IMR-90 (cell line): ENCODE measurements at regions not wholly inside any gene's neighbourhood (a gene's known extent, or its start where the extent isn't known, plus 50 kb on each side); places are given as distances from the start of the nearest gene placed in this dataset.

Experiments
- BHLHE40 ChIP-seq: fragments of 150-350 bp; IDR thresholded peaks from 2 replicates; pipeline ENCODE4 v1.6.1; 2016; ENCODE audit warnings: mild to moderate bottlenecking, low read depth, low read length
- MAFK ChIP-seq: IDR thresholded peaks from 2 replicates; pipeline ENCODE4 v1.6.1; 2012; ENCODE audit warnings: low read depth, low read length, improper control_type of control experiment
- POLR2A ChIP-seq: IDR thresholded peaks from 2 replicates; pipeline ENCODE4 v1.6.1; 2012; ENCODE audit warnings: mild to moderate bottlenecking, low read depth, low read length
- SMC3 ChIP-seq: fragments of 150-350 bp; IDR thresholded peaks from 2 replicates; pipeline ENCODE4 v1.6.1; 2016; ENCODE audit warnings: low read depth, mild to moderate bottlenecking, antibody characterized with exemption, low read length, moderate library complexity
- TF ChIP-seq, protein P1 (sequence below): fragments of 150-350 bp; IDR thresholded peaks from 2 replicates; pipeline ENCODE4 v1.6.1; 2017; ENCODE audit warnings: mild to moderate bottlenecking, antibody characterized with exemption, low read length, low read depth
- TF ChIP-seq, protein P2 (sequence below): conservative IDR thresholded peaks from 2 replicates; pipeline ENCODE4 v1.5.1; 2012; ENCODE audit warnings: mild to moderate bottlenecking, low read depth, low read length, improper control_type of control experiment

DNA sequence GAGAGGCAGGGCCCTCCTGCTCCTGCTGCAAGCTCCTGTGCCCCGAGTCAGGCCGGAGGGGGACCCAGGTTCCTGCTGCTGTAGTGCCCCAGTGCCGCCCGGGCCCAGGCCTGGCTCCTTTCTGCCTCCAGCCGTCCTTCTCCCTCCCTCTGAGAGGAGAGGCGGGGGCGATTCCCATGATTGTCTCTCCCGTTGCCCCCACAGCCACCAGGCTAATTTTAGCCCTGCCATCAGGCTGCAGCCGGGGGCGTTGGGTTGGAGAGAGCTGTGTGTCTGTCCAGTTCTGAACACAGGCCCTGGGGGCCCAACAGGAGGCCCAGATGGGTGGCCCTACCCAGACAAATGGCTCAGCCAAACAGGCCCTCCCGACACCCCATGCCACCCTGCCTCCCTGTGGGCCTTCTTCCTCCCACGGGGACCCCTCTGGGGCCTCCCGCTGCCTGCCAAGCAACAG is 214.8 kb downstream of the TBC1D2B start:
- TF ChIP-seq MAFK: no peak
- TF ChIP-seq, protein P1, sequence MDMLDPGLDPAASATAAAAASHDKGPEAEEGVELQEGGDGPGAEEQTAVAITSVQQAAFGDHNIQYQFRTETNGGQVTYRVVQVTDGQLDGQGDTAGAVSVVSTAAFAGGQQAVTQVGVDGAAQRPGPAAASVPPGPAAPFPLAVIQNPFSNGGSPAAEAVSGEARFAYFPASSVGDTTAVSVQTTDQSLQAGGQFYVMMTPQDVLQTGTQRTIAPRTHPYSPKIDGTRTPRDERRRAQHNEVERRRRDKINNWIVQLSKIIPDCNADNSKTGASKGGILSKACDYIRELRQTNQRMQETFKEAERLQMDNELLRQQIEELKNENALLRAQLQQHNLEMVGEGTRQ: no peak
- no peak for TF ChIP-seq POLR2A
- no peak for TF ChIP-seq BHLHE40
- TF ChIP-seq, protein P2, sequence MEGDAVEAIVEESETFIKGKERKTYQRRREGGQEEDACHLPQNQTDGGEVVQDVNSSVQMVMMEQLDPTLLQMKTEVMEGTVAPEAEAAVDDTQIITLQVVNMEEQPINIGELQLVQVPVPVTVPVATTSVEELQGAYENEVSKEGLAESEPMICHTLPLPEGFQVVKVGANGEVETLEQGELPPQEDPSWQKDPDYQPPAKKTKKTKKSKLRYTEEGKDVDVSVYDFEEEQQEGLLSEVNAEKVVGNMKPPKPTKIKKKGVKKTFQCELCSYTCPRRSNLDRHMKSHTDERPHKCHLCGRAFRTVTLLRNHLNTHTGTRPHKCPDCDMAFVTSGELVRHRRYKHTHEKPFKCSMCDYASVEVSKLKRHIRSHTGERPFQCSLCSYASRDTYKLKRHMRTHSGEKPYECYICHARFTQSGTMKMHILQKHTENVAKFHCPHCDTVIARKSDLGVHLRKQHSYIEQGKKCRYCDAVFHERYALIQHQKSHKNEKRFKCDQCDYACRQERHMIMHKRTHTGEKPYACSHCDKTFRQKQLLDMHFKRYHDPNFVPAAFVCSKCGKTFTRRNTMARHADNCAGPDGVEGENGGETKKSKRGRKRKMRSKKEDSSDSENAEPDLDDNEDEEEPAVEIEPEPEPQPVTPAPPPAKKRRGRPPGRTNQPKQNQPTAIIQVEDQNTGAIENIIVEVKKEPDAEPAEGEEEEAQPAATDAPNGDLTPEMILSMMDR: no peak
- TF ChIP-seq SMC3: no peak
